ENCODE measurements at regions not wholly inside any gene's neighbourhood (a gene's known extent, or its start where the extent isn't known, plus 50 kb on each side); places are given as distances from the start of the nearest gene placed in this dataset.

DNA sequence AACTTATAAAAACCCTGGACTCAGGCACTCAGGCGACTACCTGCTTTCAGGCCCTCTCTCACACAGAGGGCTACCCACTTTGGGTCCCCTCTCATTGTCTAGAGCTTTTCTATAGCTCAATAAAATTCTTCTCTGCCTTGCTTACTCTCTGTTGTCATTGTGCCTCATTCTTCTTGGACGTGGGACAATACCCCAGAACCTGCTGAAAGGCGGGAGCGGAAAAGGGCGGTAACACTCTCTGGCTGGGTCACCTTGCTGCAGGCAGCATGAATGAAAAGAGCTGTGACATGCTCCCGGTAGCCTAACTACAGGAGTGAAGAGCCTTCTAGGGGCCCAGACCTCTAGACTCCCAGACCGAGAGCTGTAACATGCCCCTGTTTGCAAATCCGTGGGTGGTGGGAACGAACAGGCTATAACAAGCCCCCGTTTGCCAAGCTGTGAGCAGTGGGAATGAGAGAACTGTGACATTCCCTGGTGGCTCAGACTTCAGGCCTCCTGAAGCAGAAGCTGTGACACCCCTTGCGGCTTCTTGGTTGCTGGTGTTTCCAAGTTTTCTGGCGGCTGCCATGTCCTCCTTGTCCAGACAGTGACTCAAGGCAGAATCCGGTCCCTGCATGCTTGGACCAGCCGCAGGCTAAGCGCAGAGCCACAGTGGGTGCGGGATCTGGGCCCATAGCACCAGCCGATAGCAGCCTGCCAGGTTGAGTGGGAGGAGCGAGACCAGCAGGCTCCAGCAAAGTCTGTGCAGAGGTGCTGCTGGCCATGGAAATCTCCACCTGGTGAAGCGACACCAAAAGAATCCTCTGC is 684.6 kb downstream of the ARAP2 start:
- DNase-seq, result no peak
- Mint-ChIP-seq H3K4me3 (ENCODE audit: low read depth, unreplicated experiment) (no peak overlapping the region), H3K36me3 (ENCODE audit: insufficient read depth, unreplicated experiment) (no peaks in the 10 kb centered on the region), H3K27ac (ENCODE audit: unreplicated experiment) (no peak overlapping the region), H3K27me3 (ENCODE audit: unreplicated experiment) (no peaks in the 10 kb centered on the region), H3K4me1 (ENCODE audit: low read depth, unreplicated experiment) (no peaks in the 10 kb centered on the region), H3K9me3 (ENCODE audit: low read depth, unreplicated experiment) (peaks cover 3% of the 10 kb centered on the region)
- TF ChIP-seq, protein P1, sequence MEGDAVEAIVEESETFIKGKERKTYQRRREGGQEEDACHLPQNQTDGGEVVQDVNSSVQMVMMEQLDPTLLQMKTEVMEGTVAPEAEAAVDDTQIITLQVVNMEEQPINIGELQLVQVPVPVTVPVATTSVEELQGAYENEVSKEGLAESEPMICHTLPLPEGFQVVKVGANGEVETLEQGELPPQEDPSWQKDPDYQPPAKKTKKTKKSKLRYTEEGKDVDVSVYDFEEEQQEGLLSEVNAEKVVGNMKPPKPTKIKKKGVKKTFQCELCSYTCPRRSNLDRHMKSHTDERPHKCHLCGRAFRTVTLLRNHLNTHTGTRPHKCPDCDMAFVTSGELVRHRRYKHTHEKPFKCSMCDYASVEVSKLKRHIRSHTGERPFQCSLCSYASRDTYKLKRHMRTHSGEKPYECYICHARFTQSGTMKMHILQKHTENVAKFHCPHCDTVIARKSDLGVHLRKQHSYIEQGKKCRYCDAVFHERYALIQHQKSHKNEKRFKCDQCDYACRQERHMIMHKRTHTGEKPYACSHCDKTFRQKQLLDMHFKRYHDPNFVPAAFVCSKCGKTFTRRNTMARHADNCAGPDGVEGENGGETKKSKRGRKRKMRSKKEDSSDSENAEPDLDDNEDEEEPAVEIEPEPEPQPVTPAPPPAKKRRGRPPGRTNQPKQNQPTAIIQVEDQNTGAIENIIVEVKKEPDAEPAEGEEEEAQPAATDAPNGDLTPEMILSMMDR (IDR thresholded peaks at IDR 0.05; ENCODE audit: unreplicated experiment), result no peak
- CTCF ChIA-PET, result no interaction called here
- BruUV-seq (replicated peaks), result no TSS peak
- intact Hi-C loops (cut with micrococcal nuclease; ENCODE audit: unreplicated experiment), result no loop called here

DNA sequence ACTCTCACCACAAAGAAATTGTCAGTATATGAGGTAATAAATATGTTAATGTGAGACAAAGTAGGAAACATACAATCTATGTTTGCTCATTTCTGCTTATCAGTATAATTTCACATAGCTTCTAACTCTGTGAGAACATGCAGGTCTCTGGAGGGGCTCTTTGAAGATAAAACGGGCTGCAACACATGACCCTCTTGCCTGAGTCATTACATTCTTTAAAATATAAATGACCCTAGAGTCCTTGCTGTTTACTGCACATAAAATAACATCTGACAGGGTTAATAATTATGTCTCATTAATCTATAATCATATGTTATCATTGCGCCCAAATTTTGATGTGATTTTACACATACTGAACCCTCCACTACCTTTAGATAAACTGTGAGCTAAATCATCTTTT is 681.5 kb downstream of the ARAP2 start:
- BruUV-seq (replicated peaks), result no TSS peak
- CTCF ChIA-PET, result no interaction called here
- Mint-ChIP-seq H3K27ac (ENCODE audit: unreplicated experiment) (no peak overlapping the region), H3K27me3 (ENCODE audit: unreplicated experiment) (no peaks in the 10 kb centered on the region), H3K36me3 (ENCODE audit: insufficient read depth, unreplicated experiment) (no peaks in the 10 kb centered on the region), H3K4me3 (ENCODE audit: low read depth, unreplicated experiment) (no peak overlapping the region), H3K4me1 (ENCODE audit: low read depth, unreplicated experiment) (no peaks in the 10 kb centered on the region), H3K9me3 (ENCODE audit: low read depth, unreplicated experiment) (no peaks in the 10 kb centered on the region)
- no peak for DNase-seq
- intact Hi-C loops (cut with micrococcal nuclease; ENCODE audit: unreplicated experiment), result no loop called here
- TF ChIP-seq, protein P1 (IDR thresholded peaks at IDR 0.05; ENCODE audit: unreplicated experiment), result no peak

DNA sequence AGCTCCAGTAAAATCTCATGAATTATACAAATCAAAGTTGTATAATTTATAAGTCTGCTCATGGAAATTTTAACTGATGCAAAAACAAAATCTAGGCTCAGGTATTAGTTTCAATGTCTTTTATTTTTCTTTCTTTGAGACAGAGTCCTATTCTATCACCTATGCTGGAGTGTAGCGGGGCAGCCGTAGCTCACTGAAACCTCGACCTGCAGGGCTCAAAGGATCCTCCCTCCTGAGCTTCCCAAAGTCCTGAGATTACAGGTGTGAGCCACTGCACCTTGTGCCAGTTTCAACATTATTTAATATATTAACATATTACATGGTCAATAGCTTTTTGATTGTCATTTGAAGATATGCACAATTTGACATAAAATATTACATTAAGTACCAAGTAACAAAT is 678.7 kb downstream of the ARAP2 start:
- no peaks in the 10 kb centered on the region for H3K4me1 Mint-ChIP-seq (ENCODE audit: low read depth, unreplicated experiment)
- peaks cover 4% of the 10 kb centered on the region for H3K9me3 Mint-ChIP-seq (ENCODE audit: low read depth, unreplicated experiment)
- DNase-seq, result no peak
- no peaks in the 10 kb centered on the region for H3K36me3 Mint-ChIP-seq (ENCODE audit: insufficient read depth, unreplicated experiment)
- no peak overlapping the region for H3K4me3 Mint-ChIP-seq (ENCODE audit: low read depth, unreplicated experiment)
- no peak overlapping the region for H3K27ac Mint-ChIP-seq (ENCODE audit: unreplicated experiment)
- BruUV-seq (replicated peaks), result no TSS peak
- intact Hi-C loops (cut with micrococcal nuclease; ENCODE audit: unreplicated experiment), result no loop called here
- CTCF ChIA-PET, result no interaction called here
- TF ChIP-seq, protein P1 (IDR thresholded peaks at IDR 0.05; ENCODE audit: unreplicated experiment), result no peak
- H3K27me3 Mint-ChIP-seq (ENCODE audit: unreplicated experiment), result no peaks in the 10 kb centered on the region

DNA sequence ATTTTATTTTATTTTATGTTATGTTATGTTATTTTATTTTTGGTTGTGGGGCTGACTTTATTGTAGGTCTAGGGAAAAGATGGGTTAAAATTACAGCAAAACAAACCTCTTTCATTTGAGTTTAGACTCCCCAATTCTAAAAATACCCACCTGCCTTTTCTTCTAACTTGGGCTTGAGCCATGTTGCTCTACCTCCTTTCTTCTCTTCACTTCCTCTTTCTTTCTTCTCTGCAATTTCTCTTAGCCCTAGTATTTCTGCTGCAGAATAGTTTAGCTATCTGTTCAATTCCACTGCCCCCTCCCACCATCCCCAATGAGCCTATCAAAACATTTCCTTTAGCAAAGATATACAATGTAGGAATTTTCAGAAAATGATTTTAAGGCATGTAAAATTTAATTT is 653.3 kb downstream of the ARAP2 start:
- BruUV-seq (replicated peaks), result no TSS peak

More for the DNA sequence above, 653.3 kb downstream of the ARAP2 start:
- intact Hi-C loops (cut with micrococcal nuclease; ENCODE audit: unreplicated experiment), result no loop called here
- H3K36me3 Mint-ChIP-seq (ENCODE audit: insufficient read depth, unreplicated experiment), result no peaks in the 10 kb centered on the region
- no peaks in the 10 kb centered on the region for H3K4me1 Mint-ChIP-seq (ENCODE audit: low read depth, unreplicated experiment)
- no peak for DNase-seq
- H3K27ac Mint-ChIP-seq (ENCODE audit: unreplicated experiment), result no peak overlapping the region
- CTCF ChIA-PET, result no interaction called here
- peaks cover 10% of the 10 kb centered on the region for H3K9me3 Mint-ChIP-seq (ENCODE audit: low read depth, unreplicated experiment)
- TF ChIP-seq, protein P1 (IDR thresholded peaks at IDR 0.05; ENCODE audit: unreplicated experiment), result no peak
- H3K27me3 Mint-ChIP-seq (ENCODE audit: unreplicated experiment), result no peaks in the 10 kb centered on the region
- H3K4me3 Mint-ChIP-seq (ENCODE audit: low read depth, unreplicated experiment), result no peak overlapping the region

All from Calu3 (cell line).